Smooth muscle cell of the brain vasculature (primary cell): ENCODE measurements at regions not wholly inside any gene's neighbourhood (a gene's known extent, or its start where the extent isn't known, plus 50 kb on each side); places are given as distances from the start of the nearest gene placed in this dataset.
"Not testable (repeated sequence)": the region's sequence is repeated elsewhere in the genome, so short reads cannot be mapped to it uniquely, and the experiment has no call there.

Source experiments
- DNase-seq: peaks from one replicate; pipeline ENCODE4 v3.0.0-alpha.2; 2012; ENCODE audit warnings: low read depth, low spot score

DNA sequence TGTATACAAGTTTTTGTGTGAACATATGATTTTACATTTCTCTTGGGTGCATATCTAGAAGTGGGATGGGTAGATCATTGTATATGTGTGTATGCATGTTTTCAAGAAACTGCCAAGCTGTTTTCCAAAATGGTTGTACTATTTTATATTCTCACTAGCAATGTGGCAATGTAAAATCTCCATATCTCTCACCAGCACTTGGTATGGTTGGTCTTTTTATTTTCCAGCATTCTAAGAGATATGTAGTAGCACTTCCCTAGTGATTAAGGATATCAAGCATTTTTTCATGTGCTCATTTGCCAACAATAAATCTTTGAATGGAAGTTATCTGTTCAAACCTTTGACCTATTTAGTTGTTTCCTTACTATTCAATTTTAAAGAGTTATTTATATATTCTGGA is 310.7 kb downstream of the ZNF326 start:
- DNase-seq, result no peak

DNA sequence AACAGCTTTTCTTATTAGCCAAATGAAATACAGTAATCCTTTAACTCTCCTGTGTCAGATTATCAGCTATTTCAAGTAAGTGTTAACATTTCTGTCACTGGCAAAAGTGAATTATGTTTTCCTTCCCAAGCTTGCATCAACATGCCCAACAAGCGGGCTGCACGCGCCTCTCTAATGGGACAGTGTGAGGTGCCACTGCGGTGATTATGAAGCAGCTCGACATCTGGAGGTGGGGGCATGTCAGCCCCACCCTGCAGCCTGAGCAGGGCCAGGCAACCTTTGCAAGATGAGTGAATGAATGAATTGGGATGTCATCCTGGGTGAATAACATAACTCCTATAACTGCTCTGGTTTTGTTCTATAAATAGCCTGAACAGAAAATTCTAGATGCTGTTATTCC is 301.4 kb downstream of the ZNF326 start:
- no peak for DNase-seq

DNA sequence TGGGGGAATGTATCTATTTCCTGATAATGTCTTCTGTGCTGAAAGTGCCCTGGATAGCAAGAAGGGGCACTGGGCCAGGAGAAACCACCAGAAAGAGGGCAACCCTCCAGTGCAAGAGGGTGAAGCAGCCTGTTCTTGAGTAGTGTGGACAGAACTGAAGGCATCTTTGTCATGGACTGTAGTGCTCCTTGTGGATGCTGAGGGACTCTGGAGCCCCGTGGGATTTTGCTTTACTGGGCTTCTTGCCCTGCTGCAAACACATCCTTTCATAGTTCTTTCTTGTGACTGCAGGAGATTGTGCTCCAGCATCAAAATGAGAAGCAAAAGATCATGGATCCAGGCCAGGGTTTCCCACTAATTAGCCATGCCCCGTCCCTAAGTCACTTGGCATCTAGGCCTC is 300.6 kb downstream of the ZNF326 start:
- no peak for DNase-seq

DNA sequence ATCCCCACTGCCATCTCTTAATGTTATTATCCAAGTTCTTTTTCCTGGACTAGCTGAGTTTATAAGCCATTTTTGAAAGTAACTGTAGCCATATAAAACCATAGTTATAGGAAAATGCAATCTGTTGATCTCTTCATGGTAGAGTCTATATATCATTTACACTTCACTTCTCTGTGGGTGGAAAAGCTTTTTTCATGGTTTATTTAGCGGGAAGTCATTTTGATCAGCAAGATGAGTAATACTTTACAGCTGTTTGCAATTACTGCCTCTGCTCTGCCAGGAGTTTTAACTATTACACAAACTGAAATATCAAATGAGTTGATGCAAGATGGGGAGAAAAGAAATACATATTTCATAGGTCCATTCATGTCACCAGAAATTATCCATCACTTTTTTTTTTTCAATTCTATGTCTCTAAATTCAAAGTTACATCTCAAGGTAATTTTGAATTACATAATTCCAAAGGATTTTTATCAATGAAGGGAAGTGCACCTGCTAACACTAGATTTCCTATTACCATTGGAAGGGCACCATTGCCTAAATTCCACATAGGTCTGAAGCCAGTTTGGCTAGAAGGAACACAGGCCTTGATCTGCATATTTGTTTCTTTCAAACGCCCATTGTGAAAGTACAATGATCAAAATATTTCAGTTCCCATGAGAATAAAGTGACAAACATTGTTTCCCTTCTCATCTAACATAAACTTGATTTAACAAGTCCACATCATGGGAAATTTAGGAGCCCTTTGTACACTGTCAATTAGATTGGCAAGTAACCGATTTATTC is 296.7 kb downstream of the ZNF326 start:
- no peak for DNase-seq

DNA sequence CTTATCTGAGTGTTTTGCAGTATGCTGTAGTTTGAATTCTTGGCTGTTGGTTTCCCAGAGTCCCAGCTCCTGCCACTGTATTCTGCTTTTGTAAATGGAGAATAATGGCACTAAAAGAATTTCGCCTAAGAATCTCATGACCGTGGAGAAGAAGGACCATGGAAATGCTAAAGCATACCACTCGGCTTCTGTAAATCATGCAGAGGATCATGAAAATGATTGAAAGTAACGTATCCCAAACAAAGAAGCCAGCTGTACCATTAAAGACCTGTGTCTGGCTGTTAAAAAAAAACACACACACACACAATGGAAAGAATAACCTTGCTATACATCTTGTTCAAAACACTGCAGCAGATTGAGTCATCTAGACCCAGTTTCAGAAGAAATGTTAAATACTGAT is 287.9 kb downstream of the ZNF326 start:
- DNase-seq, result no peak

DNA sequence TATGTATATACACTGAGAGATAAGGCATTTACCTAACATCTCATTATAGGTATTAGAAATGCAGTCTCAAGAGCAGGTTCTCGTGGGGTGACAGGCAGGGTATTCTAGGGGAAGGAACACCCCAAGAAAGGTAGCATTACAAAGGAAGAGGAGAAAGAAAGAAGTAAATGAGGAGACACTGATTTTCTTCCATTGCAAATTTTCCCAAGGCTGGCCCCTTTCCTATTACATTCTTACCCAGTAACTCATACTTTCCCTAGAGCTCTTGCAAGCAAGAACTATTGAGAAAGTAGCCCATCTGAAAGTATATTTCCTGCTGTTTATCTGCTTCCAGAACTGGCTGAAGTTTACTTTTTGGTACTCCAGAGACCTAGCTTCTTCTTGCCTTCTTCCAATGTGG is 287.0 kb downstream of the ZNF326 start:
- not testable (repeated sequence) for DNase-seq

DNA sequence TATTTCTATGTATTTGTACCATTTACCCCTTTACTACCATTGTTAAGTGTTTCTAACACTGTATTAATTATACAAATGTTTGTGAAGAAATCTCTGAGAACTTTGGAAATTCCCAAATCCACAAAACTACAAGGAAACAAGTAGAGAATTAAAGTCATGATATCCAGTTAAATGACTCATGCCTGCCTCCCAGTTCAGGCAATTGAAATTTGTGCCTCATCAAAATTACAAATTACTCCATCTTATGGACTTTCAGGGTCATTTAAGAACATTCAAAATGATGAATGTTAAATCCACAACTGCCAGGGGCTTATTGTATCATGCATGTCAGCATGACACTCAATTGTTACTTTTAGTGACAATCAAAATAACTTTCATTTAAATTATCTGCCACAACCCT is 282.4 kb downstream of the ZNF326 start:
- DNase-seq, result no peak

DNA sequence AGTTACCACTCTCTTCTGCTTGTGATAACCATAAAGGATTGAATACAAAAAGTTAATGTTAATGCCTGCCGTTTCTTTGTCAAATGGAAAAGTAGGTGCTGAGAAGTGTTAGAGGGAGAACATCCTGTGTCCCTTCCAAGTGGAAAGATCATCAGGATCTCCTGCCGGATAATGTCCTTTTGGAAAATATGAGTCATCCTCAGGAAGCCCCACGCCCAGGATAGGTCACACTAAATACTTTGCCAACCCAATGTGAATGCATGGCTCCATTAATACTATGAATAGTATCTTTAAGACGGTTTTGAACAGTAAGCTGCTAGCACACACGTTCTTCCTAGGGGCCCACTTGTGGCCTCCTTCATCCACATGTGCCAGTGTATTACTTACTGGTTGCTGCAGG is 279.5 kb downstream of the ZNF326 start:
- no peak for DNase-seq

DNA sequence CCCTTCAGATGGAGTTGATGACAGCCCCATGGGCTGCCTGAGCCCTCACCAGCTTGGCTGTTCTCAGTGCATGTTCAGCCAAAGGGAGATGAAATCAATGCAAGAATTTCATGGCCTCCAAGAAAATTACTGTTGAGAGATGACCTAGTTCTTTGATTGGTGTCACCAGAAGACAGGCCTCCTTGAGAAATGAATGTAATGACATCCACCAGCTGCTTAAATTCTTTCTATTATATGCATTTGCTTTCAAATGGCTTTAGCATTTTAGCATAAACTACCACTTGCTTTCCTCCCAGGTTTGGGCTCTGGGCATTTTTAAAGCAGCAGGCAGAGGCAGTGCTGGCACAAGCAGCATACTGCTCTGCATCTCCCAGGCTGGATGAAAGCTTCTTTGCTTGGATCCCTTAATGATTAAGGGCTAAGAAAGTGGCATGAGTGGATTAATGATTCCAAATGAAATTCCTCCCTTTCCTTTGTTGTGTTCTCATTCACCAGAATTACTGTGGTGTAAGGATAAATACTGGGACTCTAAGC is 278.4 kb downstream of the ZNF326 start:
- no peak for DNase-seq

DNA sequence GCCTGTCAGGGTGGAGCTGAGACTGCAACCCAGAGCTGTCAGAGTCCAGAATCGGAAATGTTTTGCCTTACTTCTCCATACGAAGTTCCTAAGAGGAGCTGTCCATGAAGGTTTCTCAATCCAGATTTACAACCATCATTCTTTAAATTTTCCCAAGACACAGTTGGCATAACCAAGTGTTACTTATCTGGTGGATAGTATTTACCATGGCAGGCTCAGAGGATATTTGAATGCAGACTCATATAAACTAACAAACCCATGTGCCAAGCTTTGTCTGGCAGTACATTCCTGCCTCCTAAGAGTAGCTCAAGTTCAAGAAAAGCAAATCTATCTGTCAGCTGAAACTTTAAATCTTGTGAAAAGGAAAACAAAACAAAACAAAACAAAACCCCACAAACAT is 267.9 kb downstream of the ZNF326 start:
- no peak for DNase-seq

DNA sequence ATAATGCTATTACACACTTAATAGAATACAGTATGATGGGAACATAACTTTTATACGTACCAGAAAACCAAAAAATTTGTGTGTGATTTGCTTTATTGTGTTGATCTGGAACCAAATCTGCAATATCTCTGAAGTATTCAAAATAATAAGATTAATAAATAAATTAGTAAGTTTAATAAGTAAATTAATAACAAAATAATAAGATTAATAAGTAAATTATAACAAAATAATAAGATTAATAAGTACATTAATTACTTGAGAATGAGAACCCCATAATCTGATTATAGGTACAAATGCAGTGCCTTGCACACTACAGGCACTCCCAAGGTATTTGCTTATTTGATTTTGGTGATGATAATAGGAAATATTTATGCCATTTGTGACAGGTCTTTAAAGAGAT is 267.4 kb downstream of the ZNF326 start:
- DNase-seq, result no peak

DNA sequence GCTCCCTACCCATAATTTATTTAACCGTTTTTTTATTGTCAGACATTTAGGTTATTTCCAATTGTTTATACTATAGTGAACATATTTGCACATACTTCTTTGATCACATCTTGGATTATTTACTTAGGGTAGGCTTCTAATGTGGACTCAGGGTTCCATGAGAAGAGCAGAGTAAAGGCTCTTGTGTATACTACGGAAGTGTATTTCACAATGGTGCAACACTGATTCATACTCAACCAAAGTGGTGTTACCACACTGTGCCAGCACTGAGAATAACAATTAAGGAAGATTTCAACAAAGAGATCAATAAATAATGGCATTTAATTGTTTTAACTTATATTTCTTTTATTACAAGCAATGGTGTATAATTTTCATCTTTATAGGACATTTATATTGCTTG is 251.2 kb downstream of the ZNF326 start:
- no peak for DNase-seq

DNA sequence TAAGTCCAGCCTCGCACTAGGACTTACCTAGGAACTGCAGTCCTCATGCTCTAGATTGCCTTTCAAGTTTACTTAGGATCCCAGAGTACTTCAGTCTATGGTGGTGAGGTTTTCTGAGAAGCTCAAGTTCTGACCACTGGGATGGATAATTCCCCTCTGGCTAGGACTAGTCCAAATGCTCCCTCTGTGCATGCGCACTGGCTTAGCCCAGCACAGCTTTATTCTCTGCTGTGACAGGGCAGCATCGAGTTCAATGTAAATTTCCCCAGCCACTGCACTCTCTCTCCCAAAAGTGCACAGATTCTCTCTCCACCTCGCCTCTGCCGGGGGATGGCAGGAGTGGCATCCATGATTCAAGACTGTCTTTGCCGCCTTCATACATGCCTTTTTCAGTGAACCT is 241.6 kb downstream of the ZNF326 start:
- no peak for DNase-seq

DNA sequence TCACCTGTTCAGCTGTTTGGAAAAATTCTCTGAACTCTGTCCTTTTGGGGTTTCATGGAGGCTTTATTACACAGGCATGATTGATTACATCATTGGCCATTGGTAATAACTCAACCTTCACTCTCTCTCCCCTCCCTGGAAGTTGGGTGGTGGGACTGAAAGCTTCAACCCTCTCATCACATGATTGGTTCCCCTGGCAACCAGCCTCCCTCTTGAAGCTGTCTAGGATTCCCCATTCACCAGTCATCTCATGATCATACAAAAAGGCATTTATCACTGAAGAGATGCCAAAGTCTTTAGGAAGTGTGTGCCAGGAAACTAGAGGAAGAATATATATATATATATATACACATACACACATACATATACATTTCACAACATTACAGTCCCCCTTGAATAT is 228.5 kb downstream of the ZNF326 start:
- no peak for DNase-seq

DNA sequence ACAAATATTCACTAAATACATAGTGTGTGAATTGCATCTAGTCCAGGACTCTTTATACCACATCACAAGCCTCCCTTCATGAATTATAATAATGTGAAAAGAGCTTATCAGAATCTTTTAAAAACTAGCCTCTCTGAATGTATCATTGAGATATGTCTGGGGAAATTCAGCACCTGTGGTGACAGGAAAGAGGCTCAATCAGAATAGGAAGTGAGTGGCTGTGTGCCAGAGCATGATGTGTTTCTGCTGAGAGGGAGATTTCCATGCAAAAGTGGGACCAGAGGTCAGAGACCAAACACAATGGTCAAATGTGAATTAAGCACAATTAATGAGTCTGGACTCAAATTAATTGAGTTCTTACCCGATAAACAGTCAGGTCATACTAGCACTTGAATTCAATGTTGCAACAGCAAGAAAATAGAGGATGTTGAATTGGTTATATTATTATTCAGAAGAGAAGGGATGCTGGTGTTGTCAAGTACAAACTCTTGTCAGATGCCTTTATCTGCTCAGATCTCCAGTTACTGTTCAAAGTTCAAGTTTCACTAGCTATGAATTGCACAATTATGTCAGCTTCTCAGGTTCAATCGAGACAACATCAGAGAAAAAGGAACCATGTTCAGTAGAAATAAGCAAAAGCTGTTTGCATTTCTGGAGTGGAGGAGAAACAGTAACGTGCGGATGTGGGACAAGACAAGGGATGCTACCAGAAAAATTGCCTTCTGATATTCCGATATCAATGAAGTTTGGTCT is 226.2 kb downstream of the ZNF326 start:
- DNase-seq, result no peak

DNA sequence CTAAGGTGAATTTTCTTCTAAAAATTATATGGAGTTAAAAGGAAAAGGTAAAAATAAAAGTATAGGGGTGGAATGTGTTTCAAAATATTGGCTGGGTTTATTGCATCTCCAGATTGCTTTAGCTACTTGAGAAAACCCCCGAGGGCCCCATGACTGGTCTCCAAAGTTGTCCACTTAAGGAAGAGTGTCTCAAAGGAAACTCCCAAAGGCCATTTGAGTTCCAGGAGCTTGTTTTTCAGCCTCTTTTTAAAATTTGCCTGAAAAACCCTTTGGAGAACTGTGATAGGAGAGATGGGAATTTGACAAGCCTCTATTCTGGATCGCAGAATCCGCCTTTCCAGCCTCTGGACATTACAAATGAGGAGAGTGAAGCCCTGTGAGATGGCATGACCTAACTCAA is 225.6 kb downstream of the ZNF326 start:
- DNase-seq, result no peak

DNA sequence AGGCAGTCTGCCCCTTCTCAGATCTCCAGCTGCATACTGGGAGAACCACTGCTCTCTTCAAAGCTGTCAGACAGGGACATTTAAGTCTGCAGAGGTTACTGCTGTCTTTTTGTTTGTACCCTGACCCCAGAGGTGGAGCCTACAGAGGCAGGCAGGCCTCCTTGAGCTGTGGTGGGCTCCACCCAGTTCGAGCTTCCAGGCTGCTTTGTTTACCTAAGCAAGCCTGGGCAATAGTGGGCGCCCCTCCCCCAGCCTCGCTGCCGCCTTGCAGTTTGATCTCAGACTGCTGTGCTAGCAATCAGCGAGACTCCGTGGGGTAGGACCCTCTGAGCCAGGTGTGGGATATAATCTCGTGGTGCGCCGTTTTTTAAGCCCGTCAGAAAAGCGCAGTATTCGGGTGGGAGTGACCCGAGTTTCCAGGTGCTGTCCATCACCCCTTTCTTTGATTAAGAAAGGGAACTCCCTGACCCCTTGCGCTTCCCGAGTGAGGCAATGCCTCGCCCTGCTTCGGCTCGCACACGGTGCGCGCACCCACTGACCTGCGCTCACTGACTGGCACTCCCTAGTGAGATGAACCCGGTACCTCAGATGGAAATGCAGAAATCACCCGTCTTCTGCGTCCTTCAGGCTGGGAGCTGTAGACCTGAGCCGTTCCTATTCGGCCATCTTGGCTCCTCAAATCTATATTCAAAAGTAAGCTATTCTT is 224.4 kb downstream of the ZNF326 start:
- not testable (repeated sequence) for DNase-seq

DNA sequence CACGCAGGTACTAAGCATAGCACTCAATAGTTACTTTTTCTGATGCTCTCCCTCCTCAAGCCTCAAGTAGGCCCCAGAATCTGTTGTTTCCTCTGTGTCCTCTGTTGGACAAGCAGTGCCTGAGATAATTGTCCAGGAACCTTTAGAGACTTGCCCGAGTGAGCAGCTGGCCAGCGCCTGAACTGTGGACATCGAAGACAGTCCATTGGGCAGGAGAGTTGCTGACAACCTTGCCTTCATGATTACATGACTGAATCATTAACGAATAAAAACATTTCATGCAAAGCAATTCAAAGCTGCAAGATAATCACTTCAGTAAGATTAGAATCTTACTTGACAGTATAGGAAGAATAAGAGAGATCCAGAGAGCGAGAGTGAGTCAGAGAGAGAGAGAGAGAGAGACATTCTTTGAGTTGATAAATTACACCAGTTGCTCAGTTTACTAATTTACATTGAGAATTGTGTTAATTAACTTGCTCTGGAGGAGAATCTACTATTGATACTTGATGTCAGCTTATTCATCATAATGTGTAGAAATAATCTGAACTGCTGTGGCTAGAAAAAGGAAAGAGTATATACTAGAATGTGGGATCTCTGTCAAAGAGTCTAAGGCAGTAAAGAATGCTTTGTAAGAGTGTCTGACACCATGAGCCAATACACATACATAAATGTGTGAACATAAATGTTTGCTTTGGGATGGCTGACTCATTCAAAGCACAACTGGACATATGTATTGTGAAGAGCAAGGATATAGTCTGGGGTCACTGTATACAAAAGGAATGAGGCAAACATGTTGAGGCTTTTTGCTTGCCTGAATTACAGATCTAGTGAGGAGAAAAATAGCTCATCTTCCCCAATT is 216.0 kb downstream of the ZNF326 start:
- no peak for DNase-seq

DNA sequence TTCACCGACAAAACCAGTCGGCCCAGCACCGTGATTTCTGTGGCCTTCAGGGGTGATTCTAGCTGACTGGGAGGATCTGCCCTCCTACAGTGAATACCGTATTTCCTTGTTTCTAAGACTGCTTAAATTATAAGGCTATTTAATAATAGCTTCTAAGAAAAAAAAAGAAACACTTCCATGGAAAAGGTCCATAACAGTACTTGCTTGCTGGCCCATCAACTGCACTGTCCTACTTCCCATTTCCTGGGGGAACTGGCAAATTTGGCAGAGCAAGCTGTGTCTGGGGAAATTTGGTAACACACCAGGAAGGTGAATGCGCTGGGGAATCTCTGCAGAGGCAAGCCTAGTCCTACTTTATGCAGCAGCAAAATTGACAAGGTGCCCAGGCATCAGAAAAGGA is 214.0 kb downstream of the ZNF326 start:
- DNase-seq, result no peak

DNA sequence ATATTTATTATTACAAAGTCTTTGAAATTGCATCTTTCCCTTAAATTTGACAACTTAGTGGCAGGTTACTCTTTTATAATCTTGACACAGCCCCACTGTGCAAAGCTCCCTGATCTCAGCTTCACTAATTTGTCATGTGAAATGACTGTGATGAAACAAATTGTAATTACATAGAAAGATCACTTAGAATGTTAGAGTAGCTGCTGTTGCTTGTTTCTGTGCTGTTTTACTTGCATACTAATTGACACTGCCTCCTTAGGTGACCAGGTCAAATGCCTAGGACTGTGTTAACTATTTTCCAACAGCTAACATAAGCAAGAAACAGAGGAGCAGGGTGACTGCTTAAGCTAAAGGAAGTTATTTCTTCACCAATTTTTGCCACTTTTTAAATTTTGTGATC is 211.3 kb downstream of the ZNF326 start:
- DNase-seq, result no peak

DNA sequence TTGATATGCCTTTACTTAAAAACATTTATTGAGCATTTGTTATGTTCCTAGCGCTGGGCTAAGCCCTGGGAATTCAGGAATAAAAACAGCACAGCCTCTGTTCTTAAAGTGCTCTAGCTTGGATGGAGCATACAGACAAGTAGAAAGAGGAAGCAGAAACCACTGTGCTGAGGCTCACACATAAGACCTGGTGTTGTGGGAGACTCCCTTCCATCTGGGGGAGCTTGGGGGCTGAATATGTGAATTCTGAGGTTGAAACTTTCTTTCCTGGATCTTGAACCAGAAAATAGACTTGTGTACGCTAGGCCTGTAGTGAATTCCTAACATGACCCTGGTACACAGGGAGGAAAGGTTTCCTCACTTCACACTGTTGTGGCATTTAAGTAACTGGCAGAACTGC is 209.9 kb downstream of the ZNF326 start:
- no peak for DNase-seq
